Keratinocyte (primary cell): ENCODE measurements at regions not wholly inside any gene's neighbourhood (a gene's known extent, or its start where the extent isn't known, plus 50 kb on each side); places are given as distances from the start of the nearest gene placed in this dataset.

Experiments
- DNase-seq: peaks from one replicate; pipeline ENCODE4 v3.0.0-alpha.2; 2011; ENCODE audit warnings: low read depth, missing footprints, low spot score
- FAIRE-seq: peaks from 2 replicates; lab custom pipeline; 2011; peaks lifted over from hg19 to GRCh38; lab: Jason Lieb, UNC
- H2AFZ ChIP-seq: 2 replicates; pipeline ENCODE4 v1.6.0; 2012; ENCODE audit warnings: low read length, control low read depth, inconsistent platforms; ENCODE audit not compliant: control insufficient read depth
- H3K27ac ChIP-seq: 2 replicates; pipeline ENCODE4 v1.5.1; 2011; ENCODE audit warnings: low read length; ENCODE audit not compliant: control insufficient read depth, insufficient read depth
- H3K27me3 ChIP-seq: 3 replicates; pipeline ENCODE4 v1.6.0; 2011; ENCODE audit warnings: low read length; ENCODE audit not compliant: control insufficient read depth, insufficient read depth; ENCODE audit errors: extremely low read depth
- H3K36me3 ChIP-seq, 2 experiments: 2 replicates in 1 of 2; 3 replicates in 1 of 2; pipeline ENCODE4 v1.5.1; 2011; ENCODE audit warnings: low read length in 2 of 2, mild to moderate bottlenecking in 1 of 2; ENCODE audit not compliant: control insufficient read depth in 2 of 2, insufficient read depth in 2 of 2; ENCODE audit errors: extremely low read depth in 1 of 2
- H3K4me1 ChIP-seq: 3 replicates; pipeline ENCODE4 v1.5.1; 2011; ENCODE audit warnings: low read length; ENCODE audit not compliant: control insufficient read depth, insufficient read depth; ENCODE audit errors: extremely low read depth
- H3K4me2 ChIP-seq: 3 replicates; pipeline ENCODE4 v1.6.0; 2011; ENCODE audit warnings: low read depth, low read length; ENCODE audit not compliant: control insufficient read depth, insufficient read depth; ENCODE audit errors: extremely low read depth
- H3K4me3 ChIP-seq, 3 experiments: fragments of 200-600 bp in 1 of 3; sonication (generic) in 1 of 3; 2 replicates in 2 of 3; 3 replicates in 1 of 3; pipeline ENCODE4 v1.5.1; 2011 to 2016; ENCODE audit warnings: low read length in 3 of 3, mild to moderate bottlenecking in 3 of 3, control low read depth in 2 of 3, inconsistent platforms in 1 of 3, low read depth in 1 of 3, mixed read lengths in 1 of 3, mixed run types in 1 of 3, moderate library complexity in 1 of 3; ENCODE audit not compliant: control insufficient read depth in 2 of 3, insufficient read depth in 2 of 3; ENCODE audit errors: extremely low read depth in 1 of 3
- H3K79me2 ChIP-seq: 2 replicates; pipeline ENCODE4 v1.6.0; 2012; ENCODE audit warnings: low read length; ENCODE audit not compliant: control insufficient read depth, insufficient read depth
- H3K9ac ChIP-seq: 3 replicates; pipeline ENCODE4 v1.6.0; 2011; ENCODE audit warnings: low read length; ENCODE audit not compliant: control insufficient read depth, insufficient read depth; ENCODE audit errors: extremely low read depth
- H3K9me1 ChIP-seq: 3 replicates; pipeline ENCODE4 v1.6.0; 2011; ENCODE audit warnings: low read length; ENCODE audit not compliant: control insufficient read depth, insufficient read depth; ENCODE audit errors: extremely low read depth
- H3K9me3 ChIP-seq: 2 replicates; pipeline ENCODE4 v1.5.1; 2012; ENCODE audit warnings: low read depth, low read length; ENCODE audit not compliant: control insufficient read depth
- H4K20me1 ChIP-seq: 3 replicates; pipeline ENCODE4 v1.6.0; 2011; ENCODE audit warnings: low read length; ENCODE audit not compliant: control insufficient read depth, insufficient read depth; ENCODE audit errors: extremely low read depth
- EZH2 ChIP-seq: IDR thresholded peaks from one replicate; pipeline ENCODE4 v1.6.1; 2012; ENCODE audit warnings: inconsistent platforms, mild to moderate bottlenecking, low read length, moderate library complexity
- dilution Hi-C: fragments of 300-500 bp; cut with MboI; formaldehyde crosslinking; loops from one replicate; pipeline ENCODE4 v1.7.0; 2020; ENCODE audit warnings: low sequenced_read_pairs; ENCODE audit not compliant: extremely low pct_ligation_motif_present
- TF ChIP-seq, protein P1 (sequence below), 3 experiments: IDR thresholded peaks in 1 of 3; conservative IDR thresholded peaks in 1 of 3; optimal IDR thresholded peaks in 1 of 3; 2 replicates in 2 of 3; 3 replicates in 1 of 3; pipeline versions ENCODE3 to v1.5.1; 2011; ENCODE audit warnings: low read length in 3 of 3, mild to moderate bottlenecking in 3 of 3, moderate library complexity in 2 of 3, control low read depth in 1 of 3, inconsistent platforms in 1 of 3; ENCODE audit not compliant: insufficient read depth in 2 of 3; ENCODE audit errors: extremely low read depth in 1 of 3

DNA sequence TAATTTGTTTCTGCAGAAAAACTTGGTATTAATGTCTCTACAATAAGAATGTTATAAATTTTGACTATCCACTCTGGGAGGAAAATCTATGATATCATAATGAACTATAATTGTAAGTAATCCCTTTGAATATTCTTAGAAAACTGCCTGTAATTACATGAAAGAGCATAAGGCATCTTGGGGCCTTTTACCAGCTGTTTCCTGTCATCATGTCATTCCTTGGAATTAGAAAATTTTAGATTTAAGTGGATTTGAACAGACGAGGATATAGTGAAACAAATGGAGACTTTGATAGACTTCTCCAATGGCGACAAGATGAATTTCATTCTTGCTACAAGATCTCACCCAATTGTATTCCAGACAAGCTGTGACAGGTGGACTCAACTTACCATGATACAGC lies 423.4 kb upstream of the FLRT2 start:
- H3K9ac ChIP-seq, result no peak overlapping the region
- dilution Hi-C loops, result no loop called here
- FAIRE-seq (no peak), DNase-seq (no peak)
- no peaks in the 10 kb centered on the region for H3K36me3 ChIP-seq
- no peaks in the 10 kb centered on the region for H3K79me2 ChIP-seq
- H3K27ac ChIP-seq, result no peak overlapping the region
- H3K27me3 ChIP-seq, result no peaks in the 10 kb centered on the region
- H4K20me1 ChIP-seq, result no peaks in the 10 kb centered on the region
- TF ChIP-seq, protein P1, sequence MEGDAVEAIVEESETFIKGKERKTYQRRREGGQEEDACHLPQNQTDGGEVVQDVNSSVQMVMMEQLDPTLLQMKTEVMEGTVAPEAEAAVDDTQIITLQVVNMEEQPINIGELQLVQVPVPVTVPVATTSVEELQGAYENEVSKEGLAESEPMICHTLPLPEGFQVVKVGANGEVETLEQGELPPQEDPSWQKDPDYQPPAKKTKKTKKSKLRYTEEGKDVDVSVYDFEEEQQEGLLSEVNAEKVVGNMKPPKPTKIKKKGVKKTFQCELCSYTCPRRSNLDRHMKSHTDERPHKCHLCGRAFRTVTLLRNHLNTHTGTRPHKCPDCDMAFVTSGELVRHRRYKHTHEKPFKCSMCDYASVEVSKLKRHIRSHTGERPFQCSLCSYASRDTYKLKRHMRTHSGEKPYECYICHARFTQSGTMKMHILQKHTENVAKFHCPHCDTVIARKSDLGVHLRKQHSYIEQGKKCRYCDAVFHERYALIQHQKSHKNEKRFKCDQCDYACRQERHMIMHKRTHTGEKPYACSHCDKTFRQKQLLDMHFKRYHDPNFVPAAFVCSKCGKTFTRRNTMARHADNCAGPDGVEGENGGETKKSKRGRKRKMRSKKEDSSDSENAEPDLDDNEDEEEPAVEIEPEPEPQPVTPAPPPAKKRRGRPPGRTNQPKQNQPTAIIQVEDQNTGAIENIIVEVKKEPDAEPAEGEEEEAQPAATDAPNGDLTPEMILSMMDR (optimal IDR thresholded peaks at IDR 0.05 in 1 of 3, IDR thresholded peaks at IDR 0.05 in 1 of 3, conservative IDR thresholded peaks at IDR 0.05 in 1 of 3; ENCODE audit: extremely low read depth in 1 of 3, insufficient read depth in 2 of 3, low read length in 3 of 3), result no peak
- TF ChIP-seq EZH2, result no peak
- H3K9me3 ChIP-seq, result no peaks in the 10 kb centered on the region
- H3K4me2 ChIP-seq, result no peak overlapping the region
- H3K4me3 ChIP-seq, result no peak overlapping the region
- H3K9me1 ChIP-seq, result no peaks in the 10 kb centered on the region
- H3K4me1 ChIP-seq, result no peaks in the 10 kb centered on the region
- no peak overlapping the region for H2AFZ ChIP-seq

DNA sequence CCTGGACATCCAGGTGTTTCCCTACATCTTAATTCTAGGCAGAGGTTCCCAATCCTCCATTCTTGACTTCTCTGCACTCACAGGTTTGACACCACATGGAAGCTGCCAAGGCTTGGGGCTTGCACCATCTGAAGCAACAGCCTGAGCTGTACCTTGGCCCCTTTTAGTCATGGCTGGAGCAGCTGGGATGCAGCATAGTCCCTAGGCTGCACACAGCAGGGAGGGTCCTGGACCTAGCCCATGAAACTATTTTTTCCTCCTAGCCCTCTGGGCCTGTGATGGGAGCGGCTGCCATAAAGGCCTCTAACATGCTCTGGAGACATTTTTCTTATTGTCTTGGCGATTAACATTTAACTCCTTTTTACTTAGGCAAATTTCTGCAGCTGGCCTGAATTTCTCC lies 417.2 kb upstream of the FLRT2 start:
- no peak overlapping the region for H3K9ac ChIP-seq
- H3K36me3 ChIP-seq, result no peaks in the 10 kb centered on the region
- H4K20me1 ChIP-seq, result no peaks in the 10 kb centered on the region
- no peaks in the 10 kb centered on the region for H3K27me3 ChIP-seq
- DNase-seq (no peak), FAIRE-seq (no peak)
- peaks cover 4% of the 10 kb centered on the region for H3K9me3 ChIP-seq
- H3K9me1 ChIP-seq, result no peaks in the 10 kb centered on the region
- no peak overlapping the region for H3K4me3 ChIP-seq
- dilution Hi-C loops, result no loop called here
- no peak overlapping the region for H2AFZ ChIP-seq
- no peak overlapping the region for H3K4me2 ChIP-seq
- TF ChIP-seq, protein P1 (optimal IDR thresholded peaks at IDR 0.05 in 1 of 3, IDR thresholded peaks at IDR 0.05 in 1 of 3, conservative IDR thresholded peaks at IDR 0.05 in 1 of 3; ENCODE audit: extremely low read depth in 1 of 3, insufficient read depth in 2 of 3, low read length in 3 of 3), result no peak
- TF ChIP-seq EZH2, result no peak
- H3K79me2 ChIP-seq, result no peaks in the 10 kb centered on the region
- no peaks in the 10 kb centered on the region for H3K4me1 ChIP-seq
- H3K27ac ChIP-seq, result no peak overlapping the region
